HS-5 (cell line): ENCODE measurements at regions not wholly inside any gene's neighbourhood (a gene's known extent, or its start where the extent isn't known, plus 50 kb on each side); places are given as distances from the start of the nearest gene placed in this dataset.
"Not testable (repeated sequence)": the region's sequence is repeated elsewhere in the genome, so short reads cannot be mapped to it uniquely, and the experiment has no call there.

ENCODE experiments used
- DNase-seq: peaks from one replicate; pipeline ENCODE4 v3.0.0-alpha.2; 2012; ENCODE audit warnings: low read depth

DNA sequence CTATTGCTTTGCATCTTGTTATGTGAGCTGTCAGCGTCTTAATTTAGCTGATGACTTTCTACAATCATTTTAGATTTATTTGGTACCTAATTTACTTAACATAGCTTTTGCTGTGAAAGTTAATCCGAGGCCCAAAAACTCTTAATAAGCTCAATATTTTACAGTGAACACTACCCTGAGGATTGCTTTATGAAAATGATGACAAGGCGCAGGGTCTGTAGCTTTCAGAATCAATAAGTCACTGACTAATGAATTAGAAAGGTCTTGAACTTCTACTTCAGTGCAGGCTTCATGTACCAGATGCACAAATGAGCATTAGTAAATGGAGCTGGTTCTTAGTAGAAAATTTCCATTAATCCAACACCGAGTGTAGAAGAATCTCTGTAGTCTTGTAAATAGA, 81.4 kb upstream of the ZNF366 start:
- DNase-seq: no peak

DNA sequence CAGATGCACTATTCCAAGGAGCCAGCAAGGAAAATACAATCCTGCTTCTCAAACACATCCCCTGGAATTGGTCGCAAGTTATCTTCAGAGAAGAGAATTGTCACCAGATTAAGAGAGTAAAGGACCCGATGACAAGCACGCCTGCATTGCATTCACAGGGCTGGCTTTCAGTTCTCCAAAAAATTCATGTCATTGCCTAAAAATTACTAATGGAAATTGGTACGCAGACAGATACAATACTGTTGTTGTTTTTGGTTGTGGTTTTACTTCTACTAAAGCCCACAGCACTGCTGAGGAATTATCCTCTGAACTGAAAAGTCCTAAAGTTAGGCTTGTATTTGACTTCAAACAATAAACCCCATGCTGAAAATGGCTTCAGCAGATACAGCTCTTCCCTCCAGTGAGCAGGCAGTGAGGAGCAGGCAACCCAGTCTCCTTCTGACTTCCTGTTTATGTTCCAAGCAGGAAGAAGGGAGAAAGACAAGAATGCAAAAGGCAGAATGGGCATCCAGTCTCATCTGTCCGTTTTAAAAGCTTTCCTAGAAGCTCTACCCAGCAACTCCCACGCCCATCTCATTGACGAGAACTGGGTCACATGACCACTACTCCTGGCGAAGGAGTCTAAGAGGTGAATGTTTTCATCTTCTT, 80.6 kb upstream of the ZNF366 start:
- DNase-seq: no peak

DNA sequence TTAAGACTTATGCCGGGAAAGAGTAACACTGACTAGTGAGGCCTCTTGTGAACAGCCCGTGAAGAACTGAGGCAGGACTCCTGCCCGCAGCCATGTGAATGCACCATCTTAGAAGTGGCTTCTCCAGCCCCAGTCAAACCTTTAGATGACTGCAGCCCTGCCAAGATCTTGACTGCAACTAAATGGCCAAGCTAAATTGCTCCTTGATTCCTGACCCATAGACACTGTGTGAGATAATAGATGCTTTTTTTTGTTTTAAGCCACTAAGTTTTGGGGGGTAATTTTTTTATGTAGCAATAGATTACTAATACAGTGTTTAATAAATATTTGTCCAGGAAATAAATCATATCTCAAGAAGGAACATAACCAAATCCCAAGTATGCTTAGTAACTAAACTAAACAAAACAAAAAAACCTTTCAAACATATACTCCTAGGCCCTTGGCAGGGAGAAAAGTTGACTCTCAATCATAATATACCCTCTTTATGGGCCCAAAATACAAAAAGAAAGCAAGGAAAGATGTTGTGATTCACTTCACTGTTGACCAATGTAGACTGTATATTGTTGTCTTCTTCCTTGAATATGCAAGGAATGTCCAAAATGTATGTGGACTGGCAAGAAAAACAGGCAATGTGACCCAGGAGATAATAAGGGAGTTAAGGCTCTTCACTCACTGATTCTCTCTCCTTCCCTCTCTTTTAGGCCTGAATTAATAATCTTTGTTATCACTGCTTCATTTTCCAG, 79.7 kb upstream of the ZNF366 start:
- no peak for DNase-seq

DNA sequence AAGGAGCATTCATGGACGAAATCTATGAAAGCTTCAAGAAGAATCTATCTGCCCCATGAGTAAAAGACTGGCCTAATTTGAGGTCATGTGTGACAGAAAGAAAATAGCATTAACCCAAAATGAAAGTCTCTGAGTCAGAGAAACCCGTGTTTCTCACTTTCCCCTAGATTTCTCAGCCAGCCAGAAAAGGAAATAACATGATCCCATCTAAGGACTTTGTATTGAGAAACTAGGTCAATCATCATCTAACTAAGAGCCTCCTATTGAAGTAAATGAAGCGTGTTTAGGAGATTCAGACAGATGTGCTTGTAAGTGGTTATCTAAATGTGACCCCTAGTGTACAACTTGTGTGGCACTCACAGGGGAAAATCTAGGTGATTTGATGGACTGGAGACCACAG, 77.3 kb upstream of the ZNF366 start:
- DNase-seq: no peak

DNA sequence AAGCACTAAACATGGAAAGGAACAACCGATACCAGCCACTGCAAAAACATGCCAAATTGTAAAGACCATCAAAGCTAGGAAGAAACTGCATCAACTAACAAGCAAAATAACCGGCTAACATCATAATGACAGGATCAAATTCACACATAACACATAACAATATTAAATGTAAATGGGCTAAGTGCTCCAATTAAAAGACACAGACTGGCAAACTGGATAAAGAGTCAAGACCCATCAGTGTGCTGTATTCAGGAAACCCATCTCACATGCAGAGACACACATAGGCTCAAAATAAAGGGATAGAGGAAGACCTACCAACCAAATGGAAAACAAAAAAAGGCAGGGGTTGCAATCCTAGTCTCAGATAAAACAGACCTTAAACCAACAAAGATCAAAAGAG, 72.1 kb upstream of the ZNF366 start:
- not testable (repeated sequence) for DNase-seq

DNA sequence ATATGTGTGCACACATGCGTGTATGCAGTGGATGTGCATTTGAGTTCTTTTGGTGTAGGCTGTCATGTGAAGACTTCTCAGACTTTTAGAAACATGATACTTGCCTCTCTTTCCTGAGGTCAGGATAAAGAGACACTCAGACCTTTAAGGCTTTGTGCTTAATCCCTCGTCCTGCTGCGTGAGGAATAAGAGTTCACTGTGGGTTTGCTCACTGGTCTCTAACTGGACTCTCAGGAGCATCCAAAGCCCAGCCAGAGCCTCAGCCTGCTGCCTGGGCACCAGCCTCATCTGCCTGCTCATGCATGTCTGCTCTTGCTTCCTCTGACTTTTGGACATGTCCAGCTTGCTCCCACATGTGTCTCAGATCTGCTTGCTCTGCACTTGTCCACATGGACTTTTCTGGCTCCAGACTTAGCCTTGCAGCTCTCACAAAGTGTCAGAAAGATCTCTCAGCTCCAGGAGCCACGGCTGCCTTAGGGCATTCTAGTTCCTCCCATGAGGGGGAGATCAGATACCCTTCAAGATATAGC, 65.1 kb upstream of the ZNF366 start:
- no peak for DNase-seq

DNA sequence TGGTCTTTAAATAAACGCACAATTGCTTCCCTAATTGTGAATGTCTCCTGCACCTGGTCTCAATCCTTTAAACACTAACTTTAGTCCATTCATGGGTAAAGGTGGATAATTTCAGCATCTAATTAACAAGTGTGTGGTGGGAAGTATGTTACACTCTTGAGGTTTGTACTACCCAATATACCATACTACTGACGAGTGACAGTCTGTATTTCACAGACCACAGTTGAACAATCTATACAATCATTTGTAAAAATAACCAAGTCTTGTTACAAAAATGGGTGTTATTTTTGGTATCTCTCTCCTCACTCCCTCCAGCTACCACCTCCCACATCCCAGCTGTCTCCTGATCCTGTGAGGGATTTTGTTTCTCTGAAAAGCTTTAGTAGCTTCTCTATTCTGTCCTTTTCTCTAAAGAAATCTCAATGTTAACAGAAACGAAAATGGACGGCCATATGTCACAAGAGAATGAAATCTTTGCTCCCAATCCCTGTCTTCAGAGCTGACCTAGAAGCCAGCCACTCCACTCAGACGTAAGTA, 62.3 kb upstream of the ZNF366 start:
- DNase-seq: no peak

DNA sequence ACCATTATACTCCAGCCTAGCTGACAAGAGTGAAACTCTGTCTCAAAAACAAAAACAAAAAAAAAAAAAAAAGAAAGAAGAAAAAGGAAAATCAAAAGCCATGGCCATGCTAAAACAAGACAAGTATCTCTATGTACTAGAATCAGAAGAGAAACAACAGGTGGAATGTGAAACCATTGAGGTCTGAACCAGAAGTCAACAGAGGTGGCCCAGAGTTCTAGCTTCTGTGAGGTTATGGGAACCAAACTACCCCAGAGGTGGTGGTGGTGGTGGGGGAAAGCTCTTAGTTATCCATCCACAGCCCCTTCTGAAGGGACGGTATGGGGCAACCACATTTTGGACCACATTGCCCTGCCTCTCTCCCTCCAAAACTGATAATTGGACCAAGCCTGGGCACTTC, 59.5 kb upstream of the ZNF366 start:
- no peak for DNase-seq

DNA sequence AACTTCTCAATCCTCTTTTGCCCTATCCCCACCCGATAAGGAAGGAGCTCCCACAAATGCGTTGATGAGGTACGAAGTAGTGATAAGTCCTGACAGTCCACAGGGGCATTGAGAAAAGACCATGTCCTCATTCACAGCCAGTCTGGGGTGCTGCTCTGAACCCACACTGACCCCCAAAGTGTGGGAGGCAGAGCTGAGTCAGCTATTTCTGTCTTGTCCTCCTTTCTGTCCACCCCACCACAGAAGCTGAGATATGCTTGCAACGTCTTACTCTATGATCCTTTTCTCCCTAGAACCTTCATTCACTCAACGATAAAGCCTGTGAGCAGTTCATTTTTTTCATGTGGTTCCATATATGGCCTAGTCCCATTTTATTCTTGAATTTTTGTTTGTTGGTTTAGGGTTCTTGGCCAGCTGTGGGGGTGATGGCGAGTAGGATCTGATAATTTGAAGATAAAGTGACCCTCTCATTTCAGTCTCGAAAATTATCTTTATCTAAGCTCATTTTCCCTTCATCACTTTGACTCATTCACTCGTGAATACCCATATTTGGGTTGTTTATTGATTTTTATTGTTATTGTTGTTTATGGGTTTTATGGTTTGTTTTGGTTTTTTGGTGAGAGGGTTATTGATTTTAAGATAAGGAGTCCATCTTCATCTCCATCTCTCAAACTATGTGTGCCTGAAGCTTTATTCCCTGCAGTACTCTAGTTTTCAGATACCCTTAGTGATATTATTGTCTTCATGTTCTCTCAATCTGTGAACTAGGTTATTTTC, 58.5 kb upstream of the ZNF366 start:
- DNase-seq: no peak

DNA sequence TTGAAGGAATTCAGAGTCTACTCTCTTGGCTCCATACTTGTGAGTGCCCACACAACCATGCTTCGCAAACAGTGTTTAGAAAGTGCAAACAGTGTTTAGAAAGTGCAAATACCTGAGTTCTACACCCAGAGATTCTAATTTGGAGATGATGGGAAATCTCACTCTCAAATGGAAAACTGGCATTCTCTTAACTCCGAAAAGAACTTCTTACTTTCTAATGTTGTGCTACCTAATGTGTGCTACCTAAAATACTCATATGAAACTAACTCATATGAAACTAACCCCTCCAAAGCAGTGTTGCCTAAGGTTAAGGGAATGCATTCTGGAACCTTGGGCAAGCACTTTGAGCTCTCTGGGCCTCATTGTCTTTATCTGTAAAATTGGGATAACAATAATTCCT, 55.5 kb upstream of the ZNF366 start:
- no peak for DNase-seq

DNA sequence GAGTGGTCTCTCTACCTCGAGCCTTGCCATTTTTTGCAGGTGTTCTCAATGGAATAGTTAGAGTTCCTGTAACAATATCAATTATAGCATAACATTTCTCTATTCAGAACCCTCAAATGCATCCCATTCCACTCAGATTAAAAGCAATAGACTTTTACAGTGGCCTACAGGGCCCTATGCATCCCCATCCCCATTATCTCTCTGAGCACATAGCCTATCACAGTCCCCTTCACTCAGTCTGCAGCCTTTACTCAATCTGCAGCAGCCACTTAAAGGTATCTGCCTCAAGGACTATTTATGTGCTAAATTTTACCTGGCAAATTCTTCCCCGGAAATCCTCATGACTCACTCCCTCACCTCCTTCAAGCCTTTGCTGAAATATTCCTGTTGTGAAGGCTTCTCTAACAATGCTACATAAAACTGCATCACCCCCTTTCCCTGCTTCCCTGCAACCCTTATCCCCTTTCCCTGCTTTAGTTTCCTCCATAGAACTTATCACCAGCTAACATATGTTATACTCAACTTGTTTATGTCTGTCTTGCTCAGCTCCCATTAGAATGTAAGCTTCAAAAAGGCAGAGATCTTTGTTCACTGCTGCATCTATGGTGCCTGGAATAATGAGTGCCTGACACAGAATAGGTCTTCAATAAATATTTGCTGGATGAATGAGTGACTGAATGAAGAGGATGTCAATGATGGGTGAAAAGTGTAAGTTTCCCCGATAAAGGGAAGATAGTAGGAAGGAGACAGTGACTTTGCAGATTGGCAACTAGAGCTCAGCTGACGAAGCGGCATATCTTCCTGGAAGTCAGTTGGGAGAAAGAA, 54.1 kb upstream of the ZNF366 start:
- no peak for DNase-seq

DNA sequence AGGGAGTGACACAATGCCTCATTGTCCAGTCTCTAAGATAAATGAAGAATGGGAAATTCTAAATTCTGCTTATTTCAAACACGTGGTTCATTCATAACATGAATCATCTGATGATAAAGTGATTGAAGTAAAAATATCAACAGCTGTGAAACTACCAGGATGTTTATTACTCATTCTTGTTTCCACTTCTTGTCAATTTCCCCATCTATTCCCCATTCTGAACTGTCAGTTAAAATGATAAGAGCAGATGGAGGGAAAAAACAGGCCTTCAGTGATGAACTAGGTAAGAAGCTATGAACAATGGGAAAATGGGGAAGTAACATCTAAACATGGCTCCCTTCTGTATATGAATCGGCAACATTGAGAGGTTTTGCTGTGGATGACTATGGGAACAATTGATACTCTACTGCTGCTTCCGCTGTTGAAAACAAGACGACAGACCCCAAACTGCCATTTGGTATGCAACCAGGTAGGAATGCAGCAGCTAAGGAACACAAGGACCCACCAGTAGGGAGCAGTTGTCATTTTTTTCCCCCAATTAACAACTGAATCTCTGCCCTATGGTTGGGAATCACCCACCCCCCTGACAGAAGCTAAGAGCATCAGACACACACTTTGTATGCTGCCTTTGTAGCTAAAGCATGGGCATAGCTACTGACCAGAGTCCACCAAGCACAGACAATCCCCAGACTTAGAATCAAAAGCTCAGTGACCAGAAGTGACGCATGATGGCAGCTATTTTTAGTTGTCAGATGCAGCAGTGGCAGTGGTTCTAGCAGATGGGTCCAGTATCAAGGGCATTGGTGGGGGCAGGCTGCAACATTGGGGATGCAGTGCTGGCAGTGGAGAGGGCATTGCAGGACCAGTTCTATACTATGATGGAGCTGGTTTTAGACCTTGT, 52.9 kb upstream of the ZNF366 start:
- DNase-seq: no peak

DNA sequence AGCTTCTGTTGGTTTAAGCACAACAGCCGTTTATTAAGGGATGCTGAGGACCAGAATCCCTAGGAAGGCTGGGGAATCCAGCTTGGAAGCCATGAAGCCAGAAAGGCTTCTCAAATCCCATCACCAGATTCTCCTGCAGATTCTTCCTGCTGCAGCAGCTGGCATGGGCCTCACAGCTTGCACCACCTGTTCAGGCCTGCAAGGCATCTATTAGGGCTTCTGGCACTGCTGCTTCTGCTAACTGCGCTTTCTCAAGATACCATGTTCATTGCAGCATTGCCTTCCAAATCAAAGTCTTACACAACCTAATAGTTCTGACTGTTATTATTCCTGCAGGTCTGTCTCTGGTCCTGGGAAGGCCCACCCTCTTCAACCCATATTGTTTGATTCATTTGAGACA, 51.2 kb upstream of the ZNF366 start:
- no peak for DNase-seq

DNA sequence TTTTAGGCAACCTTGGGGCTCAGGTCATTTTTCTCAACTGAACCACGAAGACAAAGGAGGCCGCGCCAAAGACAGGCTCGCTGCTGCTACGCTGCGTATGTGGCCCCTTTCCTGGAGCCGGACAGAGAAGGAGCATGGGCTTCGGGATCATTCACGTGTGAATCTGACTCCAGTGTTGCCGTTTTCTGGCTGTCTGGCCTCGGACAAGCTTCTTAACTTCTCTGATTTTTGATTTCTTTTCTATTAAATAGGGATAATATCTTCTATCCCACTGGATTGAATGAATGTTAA, 50.8 kb upstream of the ZNF366 start:
- no peak for DNase-seq

DNA sequence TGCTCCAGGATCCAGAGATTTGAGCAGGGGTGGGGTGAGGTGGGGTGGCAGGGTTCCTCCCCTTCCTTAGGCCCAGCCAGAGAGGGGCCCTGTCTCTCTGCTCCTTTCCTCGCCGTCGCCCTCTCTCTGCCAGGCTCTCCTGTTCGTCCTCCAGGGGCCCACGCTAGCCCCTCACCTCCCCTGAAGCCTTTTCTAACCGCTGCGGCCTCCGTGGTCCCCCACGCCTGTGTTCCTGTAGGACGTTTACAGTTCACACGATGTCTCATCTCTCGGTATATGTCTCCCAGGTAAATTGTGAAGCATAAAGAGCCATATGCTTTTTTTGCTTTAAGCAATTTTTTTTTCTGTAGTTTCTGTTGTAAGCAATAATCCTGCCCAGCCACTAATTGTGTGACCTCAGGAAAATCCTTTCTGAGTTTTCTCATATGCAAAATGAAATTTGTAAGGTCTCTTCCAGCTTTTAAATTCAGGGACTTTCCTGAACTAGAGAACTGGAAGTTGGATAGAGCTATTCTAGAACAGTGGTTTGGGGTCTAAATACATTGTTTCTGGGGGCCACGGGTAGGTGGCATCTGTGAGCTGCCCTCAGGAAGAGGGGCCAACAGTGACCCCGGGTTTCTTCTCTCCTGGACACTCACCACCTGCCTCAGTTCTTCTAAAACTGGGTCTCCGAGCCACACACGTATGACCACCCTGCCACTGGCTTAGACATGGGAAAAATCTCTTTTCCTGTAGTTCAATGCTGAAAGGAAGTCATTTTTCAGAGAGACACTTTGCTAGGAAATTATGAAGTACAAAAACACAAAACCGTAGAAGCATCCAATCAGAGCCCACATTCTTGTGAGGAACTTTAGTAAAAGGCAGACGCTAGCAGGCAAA, 50.2 kb upstream of the ZNF366 start:
- no peak for DNase-seq
